ENCODE measurements at regions not wholly inside any gene's neighbourhood (a gene's known extent, or its start where the extent isn't known, plus 50 kb on each side); places are given as distances from the start of the nearest gene placed in this dataset.

GRCh38 chr14:89624500-89625156 lies 207.6 kb upstream of the FOXN3 start:
- no peak for TF ChIP-seq CTCF (IDR thresholded peaks at IDR 0.05; ENCODE audit: low read depth, low read length, missing control alignments)
- H3K4me3 ChIP-seq (ENCODE audit: low read depth, low read length), result no peak overlapping the region
- no peak for DNase-seq (ENCODE audit: low read depth)

- TF ChIP-seq CTCF (IDR thresholded peaks at IDR 0.05; ENCODE audit: low read depth, low read length, missing control alignments), result no peak
- H3K4me3 ChIP-seq (ENCODE audit: low read depth, low read length), result no peak overlapping the region
- no peak for DNase-seq (ENCODE audit: low read depth)
Measured at GRCh38 chr14:89621791-89622638, 205.0 kb upstream of the FOXN3 start.

GRCh38 chr14:89621009-89621421 lies 204.0 kb upstream of the FOXN3 start:
- no peak for DNase-seq (ENCODE audit: low read depth)
- no peak overlapping the region; the same call in 1 of the 2 replicates for H3K4me3 ChIP-seq (ENCODE audit: low read depth, low read length)
- no peak for TF ChIP-seq CTCF (IDR thresholded peaks at IDR 0.05; ENCODE audit: low read depth, low read length, missing control alignments)

GRCh38 chr14:89620436-89620835 lies 203.4 kb upstream of the FOXN3 start:
- no peak for TF ChIP-seq CTCF (IDR thresholded peaks at IDR 0.05; ENCODE audit: low read depth, low read length, missing control alignments)
- no peak for DNase-seq (ENCODE audit: low read depth)
- no peak overlapping the region; the same call in 1 of the 2 replicates for H3K4me3 ChIP-seq (ENCODE audit: low read depth, low read length)

GRCh38 chr14:89619596-89619995 lies 202.6 kb upstream of the FOXN3 start:
- peak overlapping the region; percentile 80 for H3K4me3 ChIP-seq (ENCODE audit: low read depth, low read length)
- no peak for DNase-seq (ENCODE audit: low read depth)
- TF ChIP-seq CTCF (IDR thresholded peaks at IDR 0.05; ENCODE audit: low read depth, low read length, missing control alignments), result no peak

- H3K4me3 ChIP-seq (ENCODE audit: low read depth, low read length), result peak overlapping the region; percentile 80
- DNase-seq (ENCODE audit: low read depth), result peak; percentile 31
- no peak for TF ChIP-seq CTCF (IDR thresholded peaks at IDR 0.05; ENCODE audit: low read depth, low read length, missing control alignments)
Measured at GRCh38 chr14:89618811-89619551, 201.9 kb upstream of the FOXN3 start.

Data from GM12864 (cell line).